ENCODE measurements at regions not wholly inside any gene's neighbourhood (a gene's known extent, or its start where the extent isn't known, plus 50 kb on each side); places are given as distances from the start of the nearest gene placed in this dataset.
"Not testable (repeated sequence)": the region's sequence is repeated elsewhere in the genome, so short reads cannot be mapped to it uniquely, and the experiment has no call there.

GRCh38 chr16:85515830-85516397, 97.2 kb upstream of the GSE1 start:
- no peak for DNase-seq
- ATAC-seq, result no peak

GRCh38 chr16:85517154-85517553, 96.0 kb upstream of the GSE1 start:
- intact Hi-C loops (cut with DNase I, micrococcal nuclease), result no loop called here
- no peak for ATAC-seq
- DNase-seq, result no peak

More at GRCh38 chr16:85515830-85516397, 97.2 kb upstream of the GSE1 start:
- intact Hi-C loops (cut with DNase I, micrococcal nuclease), result no loop called here

DNA sequence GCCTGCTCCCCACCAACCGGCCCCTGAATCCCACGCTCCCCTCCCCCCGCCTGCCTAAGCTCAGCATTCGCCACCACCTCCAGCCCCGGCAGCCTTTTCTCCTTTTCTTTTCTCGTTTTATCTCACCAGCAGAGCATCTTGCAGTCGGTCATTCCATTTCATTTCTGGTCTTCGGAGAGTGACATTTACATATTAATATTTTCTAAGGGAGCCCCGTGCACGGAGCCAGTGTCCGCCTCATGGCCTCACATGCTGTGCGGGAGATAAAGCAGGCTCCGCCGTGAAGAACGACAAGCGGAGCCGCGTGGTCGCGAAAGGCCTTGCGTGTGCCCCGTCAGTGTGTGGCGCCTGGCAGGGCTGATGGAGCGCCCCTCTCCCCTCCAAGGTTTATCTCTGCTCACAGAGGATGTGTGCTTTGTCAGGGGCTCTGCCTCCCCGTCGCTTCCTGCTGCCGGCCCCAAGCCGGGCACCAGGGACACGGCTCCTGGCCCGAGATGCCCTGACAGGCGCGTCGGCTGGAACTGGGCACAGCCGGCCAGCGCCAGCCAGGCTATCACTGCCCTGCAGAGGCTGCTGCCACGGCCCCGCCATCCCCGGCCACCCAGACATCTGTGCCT, 95.5 kb upstream of the GSE1 start:
- no peak for DNase-seq
- intact Hi-C loops (cut with DNase I, micrococcal nuclease), result no loop called here
- no peak for ATAC-seq

GRCh38 chr16:85518398-85519049, 94.6 kb upstream of the GSE1 start:
- DNase-seq (no peak), ATAC-seq (no peak)
- intact Hi-C loops (cut with DNase I, micrococcal nuclease), result no loop called here

DNA sequence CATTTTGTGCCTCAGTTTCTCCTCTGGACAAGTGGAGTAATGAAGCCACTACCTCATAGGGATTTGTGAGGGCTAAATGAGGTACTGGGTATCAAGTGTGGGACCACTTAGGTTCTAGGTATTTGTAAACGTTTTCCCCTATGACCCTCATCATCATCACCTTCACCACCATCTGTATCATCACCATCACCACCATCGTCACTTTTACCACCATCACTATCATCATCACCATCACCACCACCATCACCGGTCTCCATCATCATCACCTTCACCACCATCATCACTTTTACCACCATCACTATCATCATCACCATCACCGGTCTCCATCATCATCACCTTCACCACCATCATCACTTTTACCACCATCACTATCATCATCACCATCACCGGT, 94.1 kb upstream of the GSE1 start:
- DNase-seq; intact Hi-C loops (cut with DNase I, micrococcal nuclease); ATAC-seq: not testable (repeated sequence)

DNA sequence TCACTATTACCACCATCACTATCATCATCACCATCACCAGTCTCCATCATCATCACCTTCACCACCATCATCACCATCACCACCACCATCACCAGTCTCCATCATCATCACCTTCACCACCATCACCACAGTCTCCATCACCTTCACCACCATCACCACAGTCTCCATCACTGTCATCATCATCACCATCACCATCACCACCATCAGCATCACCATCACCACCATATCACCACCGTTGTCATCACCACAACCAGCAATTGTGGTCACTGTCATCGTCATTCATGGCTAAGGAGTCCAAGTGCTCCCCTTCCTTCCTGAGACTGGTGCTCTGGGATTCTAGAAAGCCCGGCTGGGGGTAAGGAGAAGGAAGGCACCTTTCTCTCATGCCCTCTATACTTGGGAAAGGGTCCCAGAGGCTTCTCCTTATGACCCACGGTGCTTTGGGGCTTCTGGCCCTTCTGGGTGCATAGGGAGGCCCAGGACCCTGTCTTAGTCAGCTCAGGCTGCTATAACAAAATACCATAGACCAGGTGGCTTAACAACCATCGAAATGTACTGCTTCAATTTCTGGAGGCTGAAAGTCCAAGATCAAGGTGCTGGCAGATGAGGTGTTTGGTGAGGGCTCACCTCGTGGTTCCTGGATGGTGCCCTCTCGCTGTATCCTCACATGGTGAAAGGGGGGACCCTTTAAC, 93.4 kb upstream of the GSE1 start:
- no peak for ATAC-seq
- intact Hi-C loops (cut with DNase I, micrococcal nuclease), result no loop called here
- no peak for DNase-seq

DNA sequence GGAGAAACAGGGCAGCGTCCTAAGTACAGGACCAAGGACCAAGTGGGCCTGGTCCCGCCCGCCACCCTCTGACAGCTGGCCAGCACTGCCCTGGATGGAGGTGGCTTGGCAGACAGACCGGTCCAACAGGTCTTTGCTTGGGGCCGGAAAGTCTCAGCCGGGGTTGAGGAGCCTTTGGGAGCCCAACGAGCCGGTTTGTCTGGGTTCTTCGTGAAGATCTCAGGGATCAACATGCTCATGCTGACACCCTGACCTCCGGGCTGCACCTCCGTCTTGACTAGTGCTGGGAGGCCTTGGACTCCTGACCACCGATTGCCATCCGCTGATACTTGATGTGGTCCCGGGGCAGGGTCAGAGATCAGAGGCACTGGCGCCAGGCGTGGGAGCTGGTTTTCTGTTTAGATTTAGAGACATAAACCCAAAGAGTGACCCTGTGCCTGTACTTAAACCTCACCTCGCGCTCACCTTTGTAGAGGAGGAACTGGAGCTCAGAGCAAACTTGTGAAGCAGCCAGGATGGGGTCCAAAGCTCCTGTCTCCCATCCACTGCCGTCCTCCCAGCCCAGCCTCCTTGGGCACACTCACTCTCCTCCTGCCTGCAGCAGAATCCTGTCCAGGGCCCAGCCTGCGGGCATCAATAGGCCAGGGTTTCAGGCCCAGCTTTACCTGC, 92.1 kb upstream of the GSE1 start:
- peak; percentile 86 to 89 for DNase-seq
- intact Hi-C loops (cut with DNase I, micrococcal nuclease), result no loop called here
- peak; percentile 85 for ATAC-seq

- intact Hi-C loops (cut with DNase I, micrococcal nuclease), result no loop called here
- ATAC-seq (no peak), DNase-seq (no peak)
Measured at GRCh38 chr16:85521552-85522307, 91.4 kb upstream of the GSE1 start.

DNA sequence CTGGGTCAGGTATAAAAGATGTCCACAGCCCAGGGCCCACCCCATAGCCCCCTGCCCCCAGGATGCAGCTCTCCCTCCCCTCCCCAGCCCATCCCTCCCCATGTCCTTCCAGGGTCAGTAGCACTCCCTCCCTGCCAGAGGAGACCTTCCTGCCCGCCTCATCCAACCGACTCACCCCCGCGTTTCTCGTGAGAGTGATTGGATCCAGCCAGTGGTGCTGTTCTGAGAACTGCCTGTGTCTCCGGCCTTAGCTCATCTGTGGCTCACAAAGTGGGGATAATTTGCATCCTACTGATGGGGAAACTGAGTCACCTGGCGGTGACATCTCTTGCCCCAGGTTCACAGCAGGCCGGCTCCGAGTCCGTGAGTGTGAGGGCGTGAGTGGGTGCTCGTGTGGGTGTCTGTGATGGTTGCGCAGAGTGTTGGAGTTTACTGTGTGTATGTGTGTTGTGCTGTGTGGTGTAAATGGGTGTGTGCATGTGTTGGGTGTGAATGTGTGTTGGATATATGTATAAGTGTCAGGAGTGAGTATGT, 90.7 kb upstream of the GSE1 start:
- no peak for ATAC-seq
- intact Hi-C loops (cut with DNase I, micrococcal nuclease), result no loop called here
- DNase-seq, result no peak

GRCh38 chr16:85522842-85523601, 90.1 kb upstream of the GSE1 start:
- intact Hi-C loops (cut with DNase I, micrococcal nuclease), result no loop called here
- ATAC-seq (peak; percentile 69), DNase-seq (peak in 1 of 2 donors; percentile 50)

DNA sequence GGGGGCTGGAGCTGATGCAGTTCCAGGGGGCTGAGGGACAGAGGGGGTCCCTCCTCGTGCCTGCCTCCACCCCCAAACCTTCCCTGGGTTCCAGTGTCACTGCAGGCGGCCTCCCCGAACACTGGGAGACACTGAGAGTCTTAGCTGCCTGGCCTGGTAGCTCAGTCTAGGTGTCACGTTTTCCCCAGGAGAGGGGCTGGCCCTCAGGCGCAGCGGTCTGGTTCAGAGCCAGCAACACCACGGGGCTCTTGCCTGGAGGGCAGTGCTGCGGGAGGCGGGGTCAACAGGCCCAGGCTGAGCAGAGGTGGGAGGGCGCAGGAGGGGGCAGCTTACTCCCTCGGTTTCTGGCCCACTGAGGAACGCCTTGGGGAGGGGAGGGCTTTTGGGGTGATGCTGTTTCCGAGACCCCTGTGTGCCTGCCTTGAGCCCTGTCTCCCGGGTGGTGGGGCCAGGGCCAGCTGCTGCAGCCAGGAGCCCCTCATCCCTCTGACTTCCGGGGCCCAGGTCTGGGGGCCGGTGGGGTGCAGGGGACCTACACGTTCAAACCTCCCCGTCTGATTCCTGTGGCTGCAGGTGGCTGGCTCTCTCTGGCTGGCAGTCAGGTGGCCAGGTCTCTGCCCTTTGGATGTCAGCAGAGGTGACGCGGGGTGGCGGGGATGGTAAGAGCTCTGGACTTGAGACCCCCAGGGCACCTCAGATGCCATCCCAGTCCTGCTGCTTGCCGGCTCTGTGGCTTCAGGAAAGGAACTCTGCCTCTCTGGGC, 89.3 kb upstream of the GSE1 start:
- no peak for DNase-seq
- ATAC-seq, result peak; percentile 17
- intact Hi-C loops (cut with DNase I, micrococcal nuclease), result no loop called here

DNA sequence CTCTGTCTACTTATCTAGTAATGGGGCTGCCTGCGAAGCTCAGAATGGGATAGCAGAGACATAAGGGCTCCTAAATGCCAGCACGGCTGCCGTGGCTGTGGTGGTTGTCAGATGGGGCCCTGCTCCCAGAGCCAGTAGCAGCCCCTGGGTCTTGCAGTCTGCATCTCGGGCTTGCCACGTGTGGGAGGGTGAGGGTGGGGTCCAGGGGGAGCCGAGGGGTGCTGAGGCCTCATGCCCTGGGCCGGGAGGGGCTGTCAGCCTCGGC, 88.8 kb upstream of the GSE1 start:
- intact Hi-C loops (cut with DNase I, micrococcal nuclease), result no loop called here
- ATAC-seq (no peak), DNase-seq (no peak)

DNA sequence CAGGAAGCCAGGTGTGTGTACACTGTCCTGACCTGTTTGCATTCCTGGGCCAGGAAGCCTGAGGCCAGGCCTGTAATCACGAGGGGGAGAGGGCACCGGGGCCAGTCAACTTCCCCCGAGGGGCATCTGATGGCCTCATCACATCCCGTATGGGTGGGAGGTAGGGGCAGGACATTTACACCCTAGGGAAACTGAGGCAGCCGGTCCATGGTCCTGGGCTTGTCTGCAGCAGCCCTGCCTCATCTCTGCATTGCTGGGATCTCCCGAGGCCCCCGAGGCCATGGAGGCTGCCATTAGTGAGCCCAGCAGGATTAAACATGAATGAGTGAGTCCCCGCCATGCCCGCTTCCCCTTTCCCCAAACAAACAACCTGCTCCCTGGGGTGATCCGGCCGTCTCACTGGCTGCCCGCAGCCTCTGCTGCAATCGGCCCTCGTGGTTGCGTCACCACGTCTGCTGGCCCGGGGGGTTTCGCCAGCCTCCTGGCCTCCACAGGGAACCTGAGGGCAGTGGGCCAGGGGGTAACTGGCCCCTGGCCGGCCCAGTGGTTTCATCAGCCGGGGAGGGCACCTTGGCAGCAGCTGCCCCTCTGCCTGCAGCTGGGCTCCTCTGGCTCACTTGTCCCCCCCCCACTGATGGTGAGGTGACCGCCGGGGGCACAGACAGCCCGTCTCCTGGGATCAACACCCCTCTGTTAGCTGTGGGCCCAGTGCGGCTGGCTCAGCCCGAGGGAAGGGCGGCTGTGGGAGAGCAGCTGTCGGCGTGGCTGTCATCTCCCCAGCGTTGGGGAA, 88.3 kb upstream of the GSE1 start:
- DNase-seq (no peak), ATAC-seq (no peak)
- intact Hi-C loops (cut with DNase I, micrococcal nuclease), result no loop called here

GRCh38 chr16:85525420-85526184, 87.5 kb upstream of the GSE1 start:
- DNase-seq (no peak), ATAC-seq (no peak)
- intact Hi-C loops (cut with DNase I, micrococcal nuclease), result no loop called here

- ATAC-seq (no peak), DNase-seq (no peak)
- intact Hi-C loops (cut with DNase I, micrococcal nuclease), result no loop called here
Measured at GRCh38 chr16:85526185-85526974, 86.7 kb upstream of the GSE1 start.

All from left colon (tissue), 2 donors.